HCT116 (cell line): ENCODE measurements at regions not wholly inside any gene's neighbourhood (a gene's known extent, or its start where the extent isn't known, plus 50 kb on each side); places are given as distances from the start of the nearest gene placed in this dataset.
A peak's percentile ranks its signal among the peaks of the same experiment; 100 is the strongest.

Experiments used
- ATAC-seq: fragments of 200-7000 bp; cut with Tn5 transposase; 2 replicates; pipeline ENCODE4 v1.9.1; 2020; ENCODE audit warnings: mild to moderate bottlenecking, moderate library complexity
- BruUV-seq: library from RNA; stranded (reverse); fragments of 400-500 nt; replicated peaks from 2 replicates; lab custom pipeline; 2021; lab: Mats Ljungman, UMichigan
- CTCF ChIA-PET: fragments of 300-600 bp; sonication (Branson Sonifier 250); formaldehyde crosslinking; loops from one replicate; lab custom pipeline; 2021; ENCODE audit warnings: antibody characterized with exemption; lab: Charles Lee
- POLR2A ChIA-PET: fragments of 300-600, 350-600 bp; sonication (Branson Sonifier 250); formaldehyde crosslinking; loops from one replicate; lab custom pipeline; 2021; ENCODE audit warnings: antibody characterized with exemption; lab: Charles Lee
- RAD21 ChIA-PET, 2 experiments: fragments of 300-600 bp; sonication (Branson Sonifier 250); formaldehyde crosslinking; loops; one replicate each; lab custom pipeline; 2023; ENCODE audit warnings: low total read pairs in 2 of 2; ENCODE audit not compliant: uncharacterized antibody in 2 of 2, unreplicated experiment in 2 of 2, low non-redundant PET in 1 of 2; lab: Charles Lee
- DNase-seq: peaks from one replicate; pipeline ENCODE4 v3.0.0-alpha.2; 2010; ENCODE audit warnings: low read depth, low spot score
- H2AFZ ChIP-seq: fragments of 200-600 bp; shearing (Covaris generic), sonication (generic); 2 replicates; pipeline ENCODE4 v1.6.1; 2017; ENCODE audit warnings: low read depth, mixed run types, mixed read lengths, antibody characterized with exemption, low read length; ENCODE audit not compliant: poor library complexity, severe bottlenecking
- H3K27ac ChIP-seq: 2 replicates; pipeline ENCODE4 v1.5.1; 2012; ENCODE audit warnings: low read depth, low read length
- H3K27me3 ChIP-seq: fragments of 200-600 bp; sonication (generic); 2 replicates; pipeline ENCODE4 v1.6.1; 2016; ENCODE audit warnings: mixed run types, low read length, mixed read lengths; ENCODE audit not compliant: insufficient read depth
- H3K36me3 ChIP-seq, 2 experiments: fragments of 200-500 bp in 1 of 2; fragments of 200-600 bp in 1 of 2; sonication (Bioruptor generic) in 1 of 2; sonication (generic) in 1 of 2; 2 replicates each; pipeline versions ENCODE4 v1.5.1 to v1.6.1; 2014 to 2016; ENCODE audit warnings: low read length in 2 of 2, inconsistent platforms in 1 of 2, mixed read lengths in 1 of 2, mixed run types in 1 of 2; ENCODE audit not compliant: insufficient read depth in 2 of 2, control insufficient read depth in 1 of 2
- H3K4me1 ChIP-seq, 2 experiments: fragments of 200-600 bp in 1 of 2; sonication (generic) in 1 of 2; 2 replicates each; pipeline versions ENCODE4 v1.5.1 to v1.6.1; 2012 to 2017; ENCODE audit warnings: low read length in 2 of 2, inconsistent platforms in 1 of 2, mild to moderate bottlenecking in 1 of 2, mixed read lengths in 1 of 2, mixed run types in 1 of 2, moderate library complexity in 1 of 2; ENCODE audit not compliant: insufficient read depth in 2 of 2, control insufficient read depth in 1 of 2
- H3K4me2 ChIP-seq: fragments of 200-600 bp; sonication (generic); 2 replicates; pipeline ENCODE4 v1.6.1; 2017; ENCODE audit warnings: mixed run types, low read length, mixed read lengths
- H3K4me3 ChIP-seq, 2 experiments: fragments of 200-600 bp in 1 of 2; sonication (generic) in 1 of 2; replicated peaks in 1 of 2; 2 replicates each; pipeline ENCODE4 v1.5.1; 2011 to 2016; ENCODE audit warnings: low read length in 2 of 2, control low read depth in 1 of 2, low read depth in 1 of 2, mild to moderate bottlenecking in 1 of 2, mixed read lengths in 1 of 2, mixed run types in 1 of 2
- H3K79me2 ChIP-seq: fragments of 200-600 bp; sonication (generic); 2 replicates; pipeline ENCODE4 v1.6.1; 2017; ENCODE audit warnings: mild to moderate bottlenecking, mixed run types, low read length, moderate library complexity, mixed read lengths; ENCODE audit not compliant: insufficient read depth
- H3K9ac ChIP-seq: fragments of 200-600 bp; sonication (generic); 2 replicates; pipeline ENCODE4 v1.6.1; 2016; ENCODE audit warnings: low read length, mixed read lengths
- H3K9me2 ChIP-seq: fragments of 200-600 bp; sonication (generic), shearing (Covaris generic); 2 replicates; pipeline ENCODE4 v1.6.1; 2017; ENCODE audit warnings: mixed run types, mild to moderate bottlenecking, moderate library complexity; ENCODE audit not compliant: insufficient read depth
- H3K9me3 ChIP-seq, 2 experiments: fragments of 200-500 bp in 1 of 2; fragments of 200-600 bp in 1 of 2; sonication (Bioruptor generic) in 1 of 2; sonication (generic) in 1 of 2; 2 replicates each; pipeline ENCODE4 v1.6.1; 2014 to 2017; ENCODE audit warnings: low read length in 2 of 2, mixed read lengths in 2 of 2, inconsistent platforms in 1 of 2, low read depth in 1 of 2, mild to moderate bottlenecking in 1 of 2, mixed run types in 1 of 2, moderate library complexity in 1 of 2; ENCODE audit not compliant: control insufficient read depth in 1 of 2, insufficient read depth in 1 of 2
- H4K20me1 ChIP-seq: fragments of 200-600 bp; sonication (generic), shearing (Covaris generic); 2 replicates; pipeline ENCODE4 v1.6.1; 2017; ENCODE audit warnings: mixed run types, mild to moderate bottlenecking, moderate library complexity; ENCODE audit not compliant: insufficient read depth
- CBX3 ChIP-seq: IDR thresholded peaks from 2 replicates; pipeline ENCODE4 v1.6.1; 2012; ENCODE audit warnings: low read depth
- CTCF ChIP-seq, 3 experiments: fragments of 200-600 bp in 1 of 3; sonication (generic) in 1 of 3; IDR thresholded peaks in 2 of 3; conservative IDR thresholded peaks in 1 of 3; 2 replicates each; pipeline ENCODE4 v1.5.1; 2012 to 2017; ENCODE audit warnings: low read depth in 2 of 3, low read length in 2 of 3, antibody characterized with exemption in 1 of 3, borderline replicate concordance in 1 of 3, control low read depth in 1 of 3, mild to moderate bottlenecking in 1 of 3, mixed read lengths in 1 of 3, mixed run types in 1 of 3, moderate library complexity in 1 of 3; ENCODE audit not compliant: insufficient read depth in 1 of 3
- EGR1 ChIP-seq: IDR thresholded peaks from 2 replicates; pipeline ENCODE4 v1.6.1; 2012; ENCODE audit warnings: low read depth
- FOSL1 ChIP-seq: IDR thresholded peaks from 2 replicates; pipeline ENCODE4 v1.6.1; 2012; ENCODE audit warnings: low read depth
- JUND ChIP-seq: IDR thresholded peaks from 2 replicates; pipeline ENCODE4 v1.6.1; 2012
- MAX ChIP-seq: IDR thresholded peaks from 2 replicates; pipeline ENCODE4 v1.6.1; 2012
- POLR2A ChIP-seq: IDR thresholded peaks from 2 replicates; pipeline ENCODE4 v1.7.0; 2011; ENCODE audit warnings: borderline replicate concordance; ENCODE audit not compliant: insufficient read depth, insufficient read length; ENCODE audit errors: extremely low read depth
- RAD21 ChIP-seq: IDR thresholded peaks from 2 replicates; pipeline ENCODE4 v1.6.1; 2012; ENCODE audit warnings: low read depth, mild to moderate bottlenecking
- REST ChIP-seq: IDR thresholded peaks from 2 replicates; pipeline ENCODE4 v1.6.1; 2012; ENCODE audit warnings: low read depth
- SIN3A ChIP-seq: IDR thresholded peaks from 2 replicates; pipeline ENCODE4 v1.6.1; 2012; ENCODE audit warnings: low read depth
- TCF7L2 ChIP-seq: IDR thresholded peaks from 2 replicates; pipeline ENCODE4 v1.7.0; 2011; ENCODE audit warnings: borderline replicate concordance, inconsistent platforms; ENCODE audit not compliant: insufficient read depth, insufficient read length; ENCODE audit errors: extremely low read depth
- ZFX ChIP-seq: fragments of 450-650 bp; IDR thresholded peaks from 2 replicates; pipeline ENCODE4 v1.6.1; 2017
- ZNF274 ChIP-seq: fragments of 200-500 bp; sonication (Bioruptor generic); IDR thresholded peaks from 2 replicates; pipeline ENCODE4 v1.6.1; 2014; ENCODE audit warnings: mild to moderate bottlenecking, low read depth, low read length, inconsistent platforms
- intact Hi-C: fragments of 100-400 bp; cut with micrococcal nuclease; formaldehyde crosslinking; loops from 2 replicates; pipeline ENCODE4 v1.10.0; 2022

GRCh38 chr5:136729901-136730355 is 364.6 kb upstream of the TRPC7 start:
- ATAC-seq (peak; percentile 73), DNase-seq (peak; percentile 34)
- H3K4me1 ChIP-seq, result peaks cover 6 to 11% of the 10 kb centered on the region in 2 experiments; a peak in 3 of 4 replicates
- no peaks in the 10 kb centered on the region; the same call in 1 of the 2 replicates for H4K20me1 ChIP-seq
- H2AFZ ChIP-seq, result no peak overlapping the region
- no peaks in the 10 kb centered on the region for H3K9me3 ChIP-seq
- no peaks in the 10 kb centered on the region for H3K36me3 ChIP-seq
- H3K27me3 ChIP-seq, result peaks cover 9% of the 10 kb centered on the region
- H3K27ac ChIP-seq, result peak overlapping the region; percentile 46; the same call in 1 of the 2 replicates
- H3K9ac ChIP-seq, result no peak overlapping the region
- H3K4me3 ChIP-seq, result no peak overlapping the region
- H3K79me2 ChIP-seq, result no peaks in the 10 kb centered on the region
- ChIA-PET CTCF (no interaction called here), RAD21 (no interaction called here), POLR2A (no interaction called here)
- peak overlapping the region; percentile 32 for H3K4me2 ChIP-seq
- no peaks in the 10 kb centered on the region for H3K9me2 ChIP-seq
- intact Hi-C loops, result no loop called here
- BruUV-seq, result no TSS peak
- 0 out of 2 replicates have a peak, but pooled peaks have one; percentile 36 for TF ChIP-seq JUND
- TF ChIP-seq ZNF274, result no peak
- peak; percentile 39 for TF ChIP-seq FOSL1
- TF ChIP-seq POLR2A, result no peak

GRCh38 chr5:136726506-136726905 is 361.2 kb upstream of the TRPC7 start:
- no peaks in the 10 kb centered on the region for H3K9me3 ChIP-seq
- POLR2A ChIA-PET, result no interaction called here
- ATAC-seq, result no peak
- no peak overlapping the region for H3K4me3 ChIP-seq
- no peaks in the 10 kb centered on the region for H4K20me1 ChIP-seq
- H3K79me2 ChIP-seq, result no peaks in the 10 kb centered on the region
- H2AFZ ChIP-seq, result no peak overlapping the region
- no peak overlapping the region for H3K4me2 ChIP-seq
- H3K9me2 ChIP-seq, result no peaks in the 10 kb centered on the region
- CTCF ChIA-PET, result no interaction called here
- H3K27me3 ChIP-seq, result peaks cover 5% of the 10 kb centered on the region
- RAD21 ChIA-PET, result no interaction called here
- no peaks in the 10 kb centered on the region for H3K36me3 ChIP-seq
- H3K9ac ChIP-seq, result no peak overlapping the region
- H3K4me1 ChIP-seq, result peaks cover 6 to 11% of the 10 kb centered on the region in 2 experiments; a peak in 3 of 4 replicates
- intact Hi-C loops, result no loop called here
- BruUV-seq, result no TSS peak
- TF ChIP-seq CTCF (IDR thresholded peaks at IDR 0.05 in 2 of 3, conservative IDR thresholded peaks at IDR 0.05 in 1 of 3; ENCODE audit: borderline replicate concordance in 1 of 3, insufficient read depth in 1 of 3, low read depth in 2 of 3, low read length in 2 of 3), result no peak
- no peak for TF ChIP-seq TCF7L2
- no peak for TF ChIP-seq MAX
- TF ChIP-seq ZFX, result no peak
- TF ChIP-seq CBX3, result no peak
- TF ChIP-seq REST, result no peak
- TF ChIP-seq ZNF274, result no peak
- TF ChIP-seq SIN3A, result no peak
- TF ChIP-seq JUND, result no peak
- no peak for TF ChIP-seq EGR1
- TF ChIP-seq POLR2A, result no peak
- TF ChIP-seq RAD21, result no peak
- no peak overlapping the region for H3K27ac ChIP-seq
- DNase-seq, result no peak
